ENCODE measurements at regions not wholly inside any gene's neighbourhood (a gene's known extent, or its start where the extent isn't known, plus 50 kb on each side); places are given as distances from the start of the nearest gene placed in this dataset.

DNA sequence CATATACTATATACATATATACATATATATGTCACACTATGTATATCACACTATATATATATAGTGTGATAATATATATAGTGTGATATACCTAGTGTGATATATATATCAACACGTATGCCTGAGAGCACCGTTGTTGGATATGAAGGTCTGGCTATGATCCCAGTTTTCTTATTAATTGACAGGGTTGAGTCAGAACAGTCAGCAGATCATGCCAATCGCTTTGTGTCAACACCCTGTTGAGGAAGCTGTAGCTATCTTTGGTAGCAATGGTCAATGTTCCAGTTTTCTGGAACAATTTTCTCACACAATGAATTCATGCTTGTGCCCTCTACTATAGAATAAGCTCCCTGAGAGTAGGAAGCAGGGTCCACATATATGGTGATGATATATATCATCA lies 496.0 kb upstream of the AGA start:
- TF ChIP-seq, protein P1, sequence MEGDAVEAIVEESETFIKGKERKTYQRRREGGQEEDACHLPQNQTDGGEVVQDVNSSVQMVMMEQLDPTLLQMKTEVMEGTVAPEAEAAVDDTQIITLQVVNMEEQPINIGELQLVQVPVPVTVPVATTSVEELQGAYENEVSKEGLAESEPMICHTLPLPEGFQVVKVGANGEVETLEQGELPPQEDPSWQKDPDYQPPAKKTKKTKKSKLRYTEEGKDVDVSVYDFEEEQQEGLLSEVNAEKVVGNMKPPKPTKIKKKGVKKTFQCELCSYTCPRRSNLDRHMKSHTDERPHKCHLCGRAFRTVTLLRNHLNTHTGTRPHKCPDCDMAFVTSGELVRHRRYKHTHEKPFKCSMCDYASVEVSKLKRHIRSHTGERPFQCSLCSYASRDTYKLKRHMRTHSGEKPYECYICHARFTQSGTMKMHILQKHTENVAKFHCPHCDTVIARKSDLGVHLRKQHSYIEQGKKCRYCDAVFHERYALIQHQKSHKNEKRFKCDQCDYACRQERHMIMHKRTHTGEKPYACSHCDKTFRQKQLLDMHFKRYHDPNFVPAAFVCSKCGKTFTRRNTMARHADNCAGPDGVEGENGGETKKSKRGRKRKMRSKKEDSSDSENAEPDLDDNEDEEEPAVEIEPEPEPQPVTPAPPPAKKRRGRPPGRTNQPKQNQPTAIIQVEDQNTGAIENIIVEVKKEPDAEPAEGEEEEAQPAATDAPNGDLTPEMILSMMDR (conservative IDR thresholded peaks at IDR 0.05; ENCODE audit: low read depth, low read length): no peak
- no peak for TF ChIP-seq EZH2 (IDR thresholded peaks at IDR 0.05; ENCODE audit: borderline replicate concordance, low read depth, low read length, poor library complexity, severe bottlenecking)
